ENCODE measurements at regions not wholly inside any gene's neighbourhood (a gene's known extent, or its start where the extent isn't known, plus 50 kb on each side); places are given as distances from the start of the nearest gene placed in this dataset.

DNA sequence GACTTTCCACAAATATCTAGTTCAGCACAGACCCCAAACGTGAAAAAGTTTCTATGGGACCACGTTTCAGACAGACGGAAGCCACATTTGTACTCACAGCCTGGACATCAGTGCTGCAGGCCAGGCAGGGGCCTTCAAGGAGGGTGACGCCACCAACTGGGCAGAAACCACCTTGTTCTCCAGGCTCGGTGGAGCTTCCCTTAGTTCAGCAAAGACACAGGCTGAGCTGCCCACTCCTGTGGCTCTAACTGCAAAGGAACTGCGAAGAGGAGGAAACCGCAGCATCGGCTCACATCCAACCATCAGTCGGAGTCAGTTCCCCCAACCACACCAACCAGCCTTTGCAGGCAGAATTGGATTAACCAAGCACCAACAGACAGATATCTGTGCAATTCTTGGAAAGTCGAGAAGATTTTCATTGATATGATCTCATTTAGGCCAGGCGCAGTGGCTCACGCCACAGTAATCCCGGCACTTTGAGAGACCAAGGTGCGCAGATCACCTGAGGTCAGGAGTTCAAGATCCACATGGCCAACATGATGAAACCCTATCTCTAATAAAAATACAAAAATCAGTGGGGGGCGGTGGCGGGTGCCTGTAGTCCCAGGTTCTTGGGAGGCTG lies 73.3 kb upstream of the CNEP1R1 start:
- no peak overlapping the region for H3K4me3 ChIP-seq (ENCODE audit: low read depth, low read length)
- no peak for DNase-seq (ENCODE audit: low read depth)
- TF ChIP-seq, protein P1, sequence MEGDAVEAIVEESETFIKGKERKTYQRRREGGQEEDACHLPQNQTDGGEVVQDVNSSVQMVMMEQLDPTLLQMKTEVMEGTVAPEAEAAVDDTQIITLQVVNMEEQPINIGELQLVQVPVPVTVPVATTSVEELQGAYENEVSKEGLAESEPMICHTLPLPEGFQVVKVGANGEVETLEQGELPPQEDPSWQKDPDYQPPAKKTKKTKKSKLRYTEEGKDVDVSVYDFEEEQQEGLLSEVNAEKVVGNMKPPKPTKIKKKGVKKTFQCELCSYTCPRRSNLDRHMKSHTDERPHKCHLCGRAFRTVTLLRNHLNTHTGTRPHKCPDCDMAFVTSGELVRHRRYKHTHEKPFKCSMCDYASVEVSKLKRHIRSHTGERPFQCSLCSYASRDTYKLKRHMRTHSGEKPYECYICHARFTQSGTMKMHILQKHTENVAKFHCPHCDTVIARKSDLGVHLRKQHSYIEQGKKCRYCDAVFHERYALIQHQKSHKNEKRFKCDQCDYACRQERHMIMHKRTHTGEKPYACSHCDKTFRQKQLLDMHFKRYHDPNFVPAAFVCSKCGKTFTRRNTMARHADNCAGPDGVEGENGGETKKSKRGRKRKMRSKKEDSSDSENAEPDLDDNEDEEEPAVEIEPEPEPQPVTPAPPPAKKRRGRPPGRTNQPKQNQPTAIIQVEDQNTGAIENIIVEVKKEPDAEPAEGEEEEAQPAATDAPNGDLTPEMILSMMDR (IDR thresholded peaks at IDR 0.05; ENCODE audit: insufficient read depth, low read depth, low read length, missing control alignments): no peak

DNA sequence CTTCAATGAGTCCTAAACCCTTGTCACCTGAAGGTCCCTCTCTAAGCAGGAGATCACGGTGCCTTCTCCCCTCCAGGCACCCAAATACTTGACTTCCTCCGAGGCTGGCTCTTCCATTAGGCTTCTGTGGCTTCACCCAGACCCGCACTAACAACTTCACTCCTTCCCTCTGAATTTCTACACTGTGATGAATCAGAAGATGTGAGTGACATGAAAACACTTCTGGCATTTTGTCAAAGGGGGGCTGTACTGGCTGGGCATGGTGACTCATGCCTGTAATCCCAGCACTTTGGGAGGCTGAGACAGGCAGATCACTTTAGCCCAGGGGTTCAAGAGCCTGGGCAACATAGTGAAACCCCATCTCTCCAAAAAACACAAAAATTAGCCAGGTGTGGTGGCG lies 72.6 kb upstream of the CNEP1R1 start:
- TF ChIP-seq, protein P1 (IDR thresholded peaks at IDR 0.05; ENCODE audit: insufficient read depth, low read depth, low read length, missing control alignments): no peak
- no peak overlapping the region for H3K4me3 ChIP-seq (ENCODE audit: low read depth, low read length)
- no peak for DNase-seq (ENCODE audit: low read depth)

DNA sequence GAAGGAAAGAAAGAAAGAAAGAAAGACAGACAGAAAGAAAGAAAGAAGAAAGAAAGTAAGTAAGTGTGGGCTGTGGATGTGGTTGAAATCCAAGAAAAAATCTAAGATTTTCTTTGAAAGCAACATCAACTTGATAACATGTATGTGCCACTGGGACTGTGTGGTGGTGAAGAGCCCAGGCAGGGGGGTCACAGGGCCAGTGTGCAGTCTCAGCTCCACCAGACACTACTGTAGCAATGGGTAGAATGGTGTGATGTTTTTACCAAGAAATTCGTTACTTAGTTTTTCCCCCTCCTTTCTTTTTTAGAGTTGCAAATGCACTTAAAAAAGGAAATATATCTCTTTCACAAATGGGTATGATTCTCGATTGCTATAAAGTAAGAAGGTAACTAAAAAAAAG lies 71.9 kb upstream of the CNEP1R1 start:
- no peak for DNase-seq (ENCODE audit: low read depth)
- TF ChIP-seq, protein P1 (IDR thresholded peaks at IDR 0.05; ENCODE audit: insufficient read depth, low read depth, low read length, missing control alignments): no peak
- no peak overlapping the region for H3K4me3 ChIP-seq (ENCODE audit: low read depth, low read length)

DNA sequence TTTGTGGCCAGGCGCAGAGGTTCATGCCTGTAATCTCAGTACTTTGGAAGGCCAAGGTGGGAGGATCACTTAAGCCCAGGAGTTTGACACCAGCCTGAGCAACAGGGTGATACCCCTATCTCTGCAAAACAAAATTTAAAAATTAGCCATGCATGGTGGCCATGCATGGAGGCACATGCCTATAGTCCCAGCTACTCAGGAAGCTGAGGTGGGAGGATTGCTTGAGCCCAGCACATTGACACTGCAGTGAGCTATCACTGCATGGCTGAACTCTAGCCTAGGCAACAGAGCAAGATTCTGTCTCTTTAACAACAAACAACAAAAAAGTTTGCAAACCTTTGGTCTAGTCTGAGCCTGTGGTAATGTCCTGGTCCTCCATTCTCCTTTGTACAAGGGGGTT lies 69.2 kb upstream of the CNEP1R1 start:
- DNase-seq (ENCODE audit: low read depth): no peak
- no peak overlapping the region for H3K4me3 ChIP-seq (ENCODE audit: low read depth, low read length)
- TF ChIP-seq, protein P1 (IDR thresholded peaks at IDR 0.05; ENCODE audit: insufficient read depth, low read depth, low read length, missing control alignments): no peak

DNA sequence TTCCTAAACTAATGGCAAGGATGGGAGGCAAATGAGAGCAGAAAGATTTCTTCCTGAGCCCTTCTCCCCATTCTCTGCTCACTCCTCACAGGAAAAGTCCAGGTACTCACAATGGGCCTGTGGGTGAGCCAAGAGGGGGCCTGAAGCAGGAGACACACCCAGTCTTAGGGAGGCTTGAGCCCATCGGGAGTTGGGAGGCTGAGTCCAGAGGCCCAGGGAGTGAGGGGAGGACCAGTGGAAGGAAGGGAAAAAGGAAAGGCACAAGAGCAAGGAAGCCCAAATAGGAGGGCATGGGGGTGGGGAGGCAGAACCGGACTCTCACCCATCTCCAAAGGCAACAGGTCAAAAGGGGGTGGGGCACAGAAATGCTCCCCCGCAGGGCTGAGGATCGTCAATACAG lies 68.1 kb upstream of the CNEP1R1 start:
- TF ChIP-seq, protein P1 (IDR thresholded peaks at IDR 0.05; ENCODE audit: insufficient read depth, low read depth, low read length, missing control alignments): no peak
- H3K4me3 ChIP-seq (ENCODE audit: low read depth, low read length): no peak overlapping the region

DNA sequence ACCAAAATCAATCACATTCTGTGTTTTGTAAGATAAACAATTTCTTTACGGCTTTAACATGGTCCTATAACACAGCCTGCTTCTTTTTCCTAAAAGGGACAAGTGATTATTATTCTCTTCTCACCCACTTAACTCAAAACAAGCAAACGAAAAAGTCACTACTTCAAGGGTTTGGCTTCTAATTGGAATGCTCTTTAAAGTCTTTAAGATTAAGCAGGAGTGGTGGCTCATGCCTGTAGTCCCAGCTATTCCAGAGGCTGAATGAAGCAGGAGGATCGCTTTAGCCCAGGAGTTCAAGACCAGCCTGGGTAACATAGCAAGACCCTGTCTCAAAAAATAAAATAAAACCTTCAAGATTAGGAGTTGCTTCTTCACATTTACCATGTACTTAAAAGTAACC lies 66.6 kb upstream of the CNEP1R1 start:
- DNase-seq (ENCODE audit: low read depth): no peak
- no peak overlapping the region for H3K4me3 ChIP-seq (ENCODE audit: low read depth, low read length)
- TF ChIP-seq, protein P1 (IDR thresholded peaks at IDR 0.05; ENCODE audit: insufficient read depth, low read depth, low read length, missing control alignments): no peak

More for the DNA sequence above, 68.1 kb upstream of the CNEP1R1 start:
- DNase-seq (ENCODE audit: low read depth): no peak
